ENCODE measurements at regions not wholly inside any gene's neighbourhood (a gene's known extent, or its start where the extent isn't known, plus 50 kb on each side); places are given as distances from the start of the nearest gene placed in this dataset.

DNA sequence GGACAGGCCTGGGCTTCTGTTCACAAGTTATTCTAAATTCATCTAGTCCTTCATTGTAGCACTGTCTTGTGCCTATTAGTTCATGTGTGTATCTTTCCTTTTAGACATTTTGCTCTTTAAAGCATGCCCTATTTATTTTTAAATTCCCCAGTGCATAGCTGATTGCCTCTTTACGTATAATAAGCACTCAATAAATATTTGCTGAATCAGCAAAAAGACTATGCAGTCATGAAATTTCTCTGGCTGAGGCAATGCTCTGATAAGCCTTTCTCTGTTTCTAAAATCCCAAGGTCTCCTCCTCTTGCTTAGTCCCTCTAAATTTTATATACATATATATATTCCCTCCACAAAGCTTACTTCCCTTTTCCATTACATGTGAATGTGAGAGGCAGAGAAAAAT is 315.9 kb upstream of the PCSK5 start:
- no peaks in the 10 kb centered on the region for H3K9me3 Mint-ChIP-seq (ENCODE audit: low read depth)
- CTCF ChIA-PET, result no interaction called here
- no peak overlapping the region for H3K27ac Mint-ChIP-seq
- no peaks in the 10 kb centered on the region for H3K36me3 Mint-ChIP-seq
- no peaks in the 10 kb centered on the region for H3K27me3 Mint-ChIP-seq
- H3K4me1 Mint-ChIP-seq, result no peaks in the 10 kb centered on the region
- DNase-seq (no peak), ATAC-seq (no peak)
- H3K4me3 Mint-ChIP-seq, result no peak overlapping the region

DNA sequence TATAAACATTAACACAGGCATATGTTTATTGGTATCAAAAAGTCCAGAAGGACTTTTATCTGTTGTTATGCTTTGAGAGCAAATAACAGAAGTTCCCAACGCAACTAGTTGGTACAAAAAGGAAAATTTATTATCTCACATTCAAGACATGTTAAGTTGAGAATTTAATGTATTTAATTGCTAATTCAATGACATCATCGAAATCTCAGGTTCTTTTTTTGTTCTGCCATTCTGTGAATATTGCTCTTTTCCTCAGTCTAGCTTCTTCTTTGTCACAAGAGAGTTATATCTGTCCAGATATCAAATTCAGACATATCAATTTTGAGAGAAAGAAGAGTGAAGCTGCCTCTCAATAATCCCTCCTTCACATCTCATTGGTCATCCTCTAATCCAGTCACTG is 307.6 kb upstream of the PCSK5 start:
- no peaks in the 10 kb centered on the region for H3K36me3 Mint-ChIP-seq
- H3K4me1 Mint-ChIP-seq, result no peaks in the 10 kb centered on the region
- DNase-seq (no peak), ATAC-seq (no peak)
- CTCF ChIA-PET, result no interaction called here
- no peak overlapping the region for H3K4me3 Mint-ChIP-seq
- H3K9me3 Mint-ChIP-seq (ENCODE audit: low read depth), result no peaks in the 10 kb centered on the region
- no peaks in the 10 kb centered on the region for H3K27me3 Mint-ChIP-seq
- no peak overlapping the region for H3K27ac Mint-ChIP-seq

DNA sequence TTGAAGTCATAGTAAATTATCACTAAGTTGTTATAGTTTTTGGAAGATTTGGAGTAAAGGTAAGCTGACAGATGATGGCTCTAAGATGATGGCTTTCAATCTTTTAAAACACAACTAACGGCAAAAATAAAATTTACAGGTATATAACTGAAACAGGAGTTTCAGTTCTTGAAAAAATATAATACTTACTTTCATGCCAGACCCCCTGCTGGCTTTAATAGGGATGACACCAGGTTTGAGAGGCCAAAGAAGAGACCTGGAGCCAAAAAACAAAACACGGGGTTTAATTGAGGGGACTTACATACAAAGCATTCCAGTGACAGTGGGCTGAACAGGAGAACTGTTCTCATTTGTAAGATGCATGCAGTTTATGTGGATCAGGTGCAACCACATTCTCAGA is 301.7 kb upstream of the PCSK5 start:
- DNase-seq (no peak), ATAC-seq (no peak)
- Mint-ChIP-seq H3K36me3 (no peaks in the 10 kb centered on the region), H3K4me3 (no peak overlapping the region), H3K27me3 (no peaks in the 10 kb centered on the region), H3K9me3 (ENCODE audit: low read depth) (no peaks in the 10 kb centered on the region), H3K27ac (no peak overlapping the region), H3K4me1 (no peaks in the 10 kb centered on the region)
- CTCF ChIA-PET, result interaction anchor here (0.9 kb wide), 1 partner anchor 15 kb away, joined by 3 read pairs; no protein-coding TSS in a partner anchor

DNA sequence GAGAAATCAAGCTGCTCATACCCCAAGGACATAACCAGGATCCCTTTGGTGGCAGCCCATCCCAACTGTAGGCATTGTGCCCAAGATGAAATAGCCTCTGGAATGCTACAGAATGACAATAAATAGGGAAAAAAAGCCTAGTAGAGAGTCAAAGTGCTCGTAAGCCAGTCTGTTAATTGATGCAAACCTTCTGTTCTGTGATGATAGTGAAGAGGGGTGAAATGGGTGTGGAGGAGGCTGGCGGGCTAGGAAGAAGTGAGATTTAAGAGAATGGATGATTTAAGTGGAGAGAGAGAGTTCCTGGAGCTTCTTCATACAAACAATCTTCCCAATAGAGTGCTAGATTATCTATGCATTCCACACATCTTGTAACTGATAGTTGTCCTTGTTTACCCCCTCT is 301.0 kb upstream of the PCSK5 start:
- CTCF ChIA-PET, result interaction anchor here (0.9 kb wide), 1 partner anchor 14 kb away, joined by 3 read pairs; no protein-coding TSS in a partner anchor
- Mint-ChIP-seq H3K9me3 (ENCODE audit: low read depth) (no peaks in the 10 kb centered on the region), H3K27ac (no peak overlapping the region), H3K36me3 (no peaks in the 10 kb centered on the region), H3K4me1 (no peaks in the 10 kb centered on the region), H3K4me3 (no peak overlapping the region), H3K27me3 (no peaks in the 10 kb centered on the region)
- ATAC-seq (no peak), DNase-seq (no peak)

DNA sequence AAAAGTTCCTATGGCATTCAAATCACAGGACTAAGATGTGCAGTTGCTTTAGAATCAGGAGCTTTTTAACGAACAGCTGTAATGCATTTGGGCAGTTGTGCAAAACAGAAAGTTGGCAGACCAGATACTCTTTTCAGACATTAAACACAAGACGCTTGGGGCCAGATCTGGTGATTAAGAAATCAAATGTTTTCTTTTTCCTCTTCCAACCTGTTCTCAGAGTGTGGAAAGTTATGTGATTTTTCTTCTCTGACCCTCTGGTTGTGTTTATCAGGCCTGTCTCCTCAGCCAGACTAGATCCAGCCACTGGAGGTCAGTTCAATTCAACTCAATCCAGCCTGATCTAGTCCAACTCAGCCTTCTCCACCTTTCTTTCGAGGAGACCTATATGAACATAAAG is 298.5 kb upstream of the PCSK5 start:
- H3K36me3 Mint-ChIP-seq, result no peaks in the 10 kb centered on the region
- no peaks in the 10 kb centered on the region for H3K4me1 Mint-ChIP-seq
- H3K27me3 Mint-ChIP-seq, result no peaks in the 10 kb centered on the region
- ATAC-seq (no peak), DNase-seq (no peak)
- no peaks in the 10 kb centered on the region for H3K9me3 Mint-ChIP-seq (ENCODE audit: low read depth)
- CTCF ChIA-PET, result no interaction called here
- no peak overlapping the region for H3K27ac Mint-ChIP-seq
- H3K4me3 Mint-ChIP-seq, result no peak overlapping the region

DNA sequence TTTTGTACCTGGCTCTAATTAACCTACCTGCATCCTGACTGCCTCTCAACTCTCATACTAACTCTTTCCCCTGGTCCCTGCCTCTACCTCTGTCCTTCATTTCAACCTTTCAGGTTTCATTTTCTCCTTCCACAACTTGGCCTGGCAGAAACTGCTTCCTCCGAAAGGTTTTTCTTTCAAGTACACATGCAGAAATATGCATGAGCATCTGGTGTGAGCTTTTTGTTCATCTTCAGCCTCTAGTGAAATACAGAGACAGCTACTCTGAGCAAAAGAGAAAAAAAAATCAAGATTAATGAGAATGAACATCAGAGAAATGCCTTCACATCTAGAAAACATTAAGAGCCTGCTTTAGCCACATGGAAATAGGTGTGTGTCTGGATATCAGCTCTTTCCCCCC is 297.9 kb upstream of the PCSK5 start:
- no peaks in the 10 kb centered on the region for H3K36me3 Mint-ChIP-seq
- no peaks in the 10 kb centered on the region for H3K4me1 Mint-ChIP-seq
- ATAC-seq (no peak), DNase-seq (no peak)
- H3K27me3 Mint-ChIP-seq, result no peaks in the 10 kb centered on the region
- H3K9me3 Mint-ChIP-seq (ENCODE audit: low read depth), result no peaks in the 10 kb centered on the region
- CTCF ChIA-PET, result no interaction called here
- H3K27ac Mint-ChIP-seq, result no peak overlapping the region
- H3K4me3 Mint-ChIP-seq, result no peak overlapping the region

DNA sequence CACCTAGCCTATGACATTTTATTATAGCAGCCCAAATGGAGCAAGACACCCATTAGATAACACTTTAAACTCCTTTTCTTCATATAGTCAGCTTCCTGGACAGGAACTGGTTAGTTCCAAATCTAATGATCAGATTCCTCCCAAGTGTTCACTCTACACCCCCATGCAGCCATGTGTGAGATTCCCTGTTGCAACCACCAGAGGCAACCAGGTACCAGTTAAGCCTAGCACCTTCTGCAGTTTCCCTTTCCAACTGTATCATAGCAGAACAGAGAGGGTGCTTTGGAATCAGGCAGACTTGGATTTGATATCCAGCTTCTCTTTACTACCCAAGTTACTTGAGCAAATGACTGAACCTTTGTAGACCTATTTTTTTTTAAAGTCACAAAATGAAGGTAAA is 296.6 kb upstream of the PCSK5 start:
- Mint-ChIP-seq H3K27ac (no peak overlapping the region), H3K4me3 (no peak overlapping the region), H3K27me3 (no peaks in the 10 kb centered on the region), H3K4me1 (no peaks in the 10 kb centered on the region), H3K36me3 (no peaks in the 10 kb centered on the region), H3K9me3 (ENCODE audit: low read depth) (no peaks in the 10 kb centered on the region)
- DNase-seq, result no peak
- ATAC-seq, result no peak
- CTCF ChIA-PET, result no interaction called here

DNA sequence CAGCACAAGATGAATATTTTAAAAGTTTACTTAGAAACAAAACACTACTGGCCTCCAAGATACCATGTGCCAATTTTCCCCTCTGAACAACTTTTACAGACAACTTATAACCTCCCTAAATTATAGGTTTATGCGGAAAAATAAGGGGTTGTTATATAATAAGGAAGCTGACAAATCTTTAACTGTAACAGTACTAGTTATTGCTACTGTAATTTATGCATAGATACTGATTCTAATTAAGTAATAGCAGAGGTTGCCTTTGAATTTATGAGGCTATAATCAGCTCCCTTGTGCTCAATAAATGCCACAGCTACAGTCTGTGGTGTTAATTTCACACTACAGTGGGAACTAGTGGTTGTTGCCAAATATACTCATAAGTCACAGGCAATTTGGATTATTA is 291.3 kb upstream of the PCSK5 start:
- DNase-seq (no peak), ATAC-seq (no peak)
- no peak overlapping the region for H3K27ac Mint-ChIP-seq
- CTCF ChIA-PET, result no interaction called here
- no peaks in the 10 kb centered on the region for H3K4me1 Mint-ChIP-seq
- H3K36me3 Mint-ChIP-seq, result no peaks in the 10 kb centered on the region
- no peaks in the 10 kb centered on the region for H3K27me3 Mint-ChIP-seq
- H3K9me3 Mint-ChIP-seq (ENCODE audit: low read depth), result no peaks in the 10 kb centered on the region
- H3K4me3 Mint-ChIP-seq, result no peak overlapping the region

DNA sequence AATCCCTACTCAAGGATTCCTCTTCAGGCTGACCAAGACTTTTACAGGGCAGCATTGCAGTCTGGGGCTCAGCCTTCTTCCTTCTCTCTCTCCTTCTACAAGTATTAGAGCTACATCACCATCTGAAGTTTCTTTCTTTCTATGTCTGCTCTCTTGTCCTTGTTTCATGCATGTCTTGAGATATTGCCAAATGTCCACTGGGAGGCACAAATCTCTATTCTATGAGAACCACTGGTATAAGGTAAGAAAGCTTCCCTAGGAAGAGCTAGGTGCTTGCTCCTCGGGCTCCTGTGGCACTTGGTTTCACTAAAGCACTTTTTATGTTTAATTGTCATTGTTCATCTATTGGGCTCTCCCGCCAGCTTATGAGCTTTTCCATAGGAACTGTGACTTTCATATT is 289.2 kb upstream of the PCSK5 start:
- H3K27me3 Mint-ChIP-seq, result no peaks in the 10 kb centered on the region
- no peak overlapping the region for H3K27ac Mint-ChIP-seq
- CTCF ChIA-PET, result no interaction called here
- ATAC-seq (no peak), DNase-seq (no peak)
- no peaks in the 10 kb centered on the region for H3K9me3 Mint-ChIP-seq (ENCODE audit: low read depth)
- no peaks in the 10 kb centered on the region for H3K4me1 Mint-ChIP-seq
- no peaks in the 10 kb centered on the region for H3K36me3 Mint-ChIP-seq
- no peak overlapping the region for H3K4me3 Mint-ChIP-seq

DNA sequence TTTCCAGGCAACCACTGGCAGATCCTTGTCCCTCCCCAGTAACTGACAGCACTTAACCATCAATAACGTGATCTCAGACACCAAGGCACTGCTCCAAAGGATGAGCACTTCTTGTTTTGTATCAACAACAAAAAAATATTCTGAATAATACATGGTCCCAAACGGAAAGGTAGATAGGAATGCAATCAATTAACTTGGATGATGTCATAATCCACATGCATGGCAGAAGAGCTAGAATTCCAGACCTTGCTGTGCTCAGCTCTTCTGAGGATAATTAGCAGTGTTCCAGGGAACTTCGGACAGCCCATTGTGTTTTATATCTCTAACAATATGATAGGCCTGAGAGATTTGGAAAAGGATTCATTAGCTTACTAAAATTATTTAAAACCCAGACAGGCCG is 288.4 kb upstream of the PCSK5 start:
- Mint-ChIP-seq H3K4me1 (no peaks in the 10 kb centered on the region), H3K27ac (no peak overlapping the region), H3K36me3 (no peaks in the 10 kb centered on the region), H3K9me3 (ENCODE audit: low read depth) (no peaks in the 10 kb centered on the region), H3K27me3 (no peaks in the 10 kb centered on the region), H3K4me3 (no peak overlapping the region)
- ATAC-seq, result no peak
- no peak for DNase-seq
- CTCF ChIA-PET, result no interaction called here

DNA sequence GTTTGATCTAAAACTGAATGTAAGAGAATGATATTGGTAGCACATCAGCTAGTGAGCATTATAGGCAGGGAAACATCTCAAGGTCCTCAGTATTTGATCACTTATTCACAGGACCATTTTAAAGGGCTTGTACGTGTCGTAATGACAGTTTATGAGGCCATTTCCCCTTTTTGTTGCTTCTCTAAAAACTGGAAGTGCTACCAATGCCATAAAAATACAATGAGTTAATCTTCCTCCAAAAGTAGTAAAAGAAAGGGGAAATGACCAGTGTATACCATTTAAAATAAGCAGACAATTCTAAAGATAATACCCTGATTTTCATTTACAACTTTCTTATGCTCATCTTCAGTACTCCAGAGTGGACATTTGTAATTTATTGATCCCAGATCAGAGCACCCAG is 285.8 kb upstream of the PCSK5 start:
- Mint-ChIP-seq H3K27me3 (no peaks in the 10 kb centered on the region), H3K4me3 (no peak overlapping the region), H3K4me1 (no peaks in the 10 kb centered on the region), H3K27ac (no peak overlapping the region), H3K36me3 (no peaks in the 10 kb centered on the region), H3K9me3 (ENCODE audit: low read depth) (no peaks in the 10 kb centered on the region)
- CTCF ChIA-PET, result no interaction called here
- ATAC-seq (no peak), DNase-seq (no peak)

DNA sequence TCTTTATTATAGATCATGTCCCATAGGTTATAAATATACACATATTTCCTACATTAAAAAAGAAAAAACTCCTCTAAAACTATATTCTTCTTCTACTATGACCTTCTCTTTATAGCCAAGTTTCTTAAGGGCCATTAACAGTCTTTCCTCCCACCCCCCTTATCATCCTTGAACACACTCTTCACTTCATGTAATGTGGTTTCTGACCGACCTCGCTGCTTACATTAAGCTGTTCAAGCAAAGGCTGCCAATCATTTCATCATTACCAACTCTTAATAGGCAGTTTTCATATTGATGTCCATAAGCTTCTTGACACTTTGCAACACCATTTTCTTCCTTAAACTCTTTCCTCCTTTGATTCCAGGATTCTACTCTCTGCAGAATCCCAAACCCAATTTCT is 283.0 kb upstream of the PCSK5 start:
- no peaks in the 10 kb centered on the region for H3K27me3 Mint-ChIP-seq
- ATAC-seq (no peak), DNase-seq (no peak)
- no peaks in the 10 kb centered on the region for H3K36me3 Mint-ChIP-seq
- H3K27ac Mint-ChIP-seq, result no peak overlapping the region
- CTCF ChIA-PET, result no interaction called here
- no peak overlapping the region for H3K4me3 Mint-ChIP-seq
- no peaks in the 10 kb centered on the region for H3K4me1 Mint-ChIP-seq
- no peaks in the 10 kb centered on the region for H3K9me3 Mint-ChIP-seq (ENCODE audit: low read depth)

DNA sequence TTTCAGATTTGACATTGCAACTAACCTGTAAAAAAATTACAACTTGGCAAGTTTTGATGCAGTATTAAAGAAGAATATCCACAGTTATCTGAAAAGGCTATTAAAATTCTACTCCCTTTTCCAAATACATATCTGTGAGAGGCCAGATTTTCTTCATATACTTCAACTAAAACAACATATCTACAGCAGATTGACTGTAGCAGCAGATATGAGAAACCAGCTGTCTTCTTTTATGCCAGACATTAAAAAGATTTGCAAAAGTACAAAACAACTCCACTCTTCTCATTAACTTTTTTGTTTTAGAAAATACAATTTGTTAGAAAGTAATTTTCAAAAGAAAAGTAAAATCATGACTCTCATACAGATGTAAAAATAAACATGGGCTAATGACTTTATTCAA is 281.1 kb upstream of the PCSK5 start:
- Mint-ChIP-seq H3K36me3 (no peaks in the 10 kb centered on the region), H3K9me3 (ENCODE audit: low read depth) (no peaks in the 10 kb centered on the region), H3K27me3 (no peaks in the 10 kb centered on the region), H3K4me1 (no peaks in the 10 kb centered on the region), H3K4me3 (no peak overlapping the region), H3K27ac (no peak overlapping the region)
- DNase-seq (no peak), ATAC-seq (no peak)
- CTCF ChIA-PET, result no interaction called here

DNA sequence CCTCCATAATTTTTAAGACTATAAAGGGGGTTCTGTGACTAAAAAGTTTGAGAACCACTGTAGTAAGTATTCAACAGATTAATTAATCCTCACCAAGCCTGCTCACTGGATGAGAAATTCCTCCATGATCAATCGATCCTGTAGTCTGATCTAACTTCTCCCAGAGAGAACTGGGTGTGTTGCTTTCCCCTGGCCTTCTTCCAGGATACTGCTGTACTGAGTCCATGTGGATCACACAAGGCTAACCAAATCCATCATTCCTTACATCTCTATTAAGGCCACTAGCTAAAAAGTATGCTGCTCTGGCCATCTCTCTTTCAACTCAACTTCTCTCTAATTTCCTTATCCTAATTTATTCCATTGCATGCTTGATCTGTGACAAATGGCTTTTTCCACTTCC is 280.2 kb upstream of the PCSK5 start:
- Mint-ChIP-seq H3K27me3 (no peaks in the 10 kb centered on the region), H3K4me3 (no peak overlapping the region), H3K4me1 (no peaks in the 10 kb centered on the region), H3K36me3 (no peaks in the 10 kb centered on the region), H3K9me3 (ENCODE audit: low read depth) (no peaks in the 10 kb centered on the region), H3K27ac (no peak overlapping the region)
- DNase-seq (no peak), ATAC-seq (no peak)
- CTCF ChIA-PET, result no interaction called here

DNA sequence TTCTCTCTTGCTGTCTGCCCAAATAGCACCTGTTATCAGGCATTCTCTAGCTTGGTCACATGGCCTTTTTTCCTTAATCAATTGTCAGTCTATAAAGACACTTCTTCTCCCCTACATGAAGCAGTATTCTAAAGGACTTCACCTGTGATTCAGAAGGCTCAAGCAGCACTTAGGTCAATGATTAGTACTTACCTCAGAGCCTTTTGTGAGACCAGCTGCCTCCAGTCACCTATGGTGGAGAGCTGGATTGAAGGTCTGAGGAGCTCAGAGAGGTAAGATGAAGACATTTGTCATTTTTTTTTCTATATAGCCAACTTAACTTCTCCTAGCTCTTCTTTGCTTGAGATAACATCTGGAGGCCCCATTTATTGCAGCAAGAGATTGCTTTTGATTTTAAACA is 278.3 kb upstream of the PCSK5 start:
- H3K4me1 Mint-ChIP-seq, result no peaks in the 10 kb centered on the region
- H3K9me3 Mint-ChIP-seq (ENCODE audit: low read depth), result no peaks in the 10 kb centered on the region

More for the DNA sequence above, 278.3 kb upstream of the PCSK5 start:
- H3K27ac Mint-ChIP-seq, result no peak overlapping the region
- peaks cover 2% of the 10 kb centered on the region for H3K27me3 Mint-ChIP-seq
- no peak for ATAC-seq
- no peak for DNase-seq
- no peaks in the 10 kb centered on the region for H3K36me3 Mint-ChIP-seq
- no peak overlapping the region for H3K4me3 Mint-ChIP-seq
- CTCF ChIA-PET, result no interaction called here

Data from activated CD8-positive, alpha-beta memory T cell treated with anti-CD3 and anti-CD28 coated beads, Interleukin-2, amount 10 ng/mL, durations not matched to agents 7 days and 5 days (primary cell).